HG03097 (cell line): ENCODE measurements at regions not wholly inside any gene's neighbourhood (a gene's known extent, or its start where the extent isn't known, plus 50 kb on each side); places are given as distances from the start of the nearest gene placed in this dataset.

ENCODE experiments used
- ATAC-seq: cut with Tn5 transposase; IDR thresholded peaks from one replicate; pipeline ENCODE4 v1.9.1; 2021; ENCODE audit not compliant: unreplicated experiment, low FRiP score

GRCh38 chr4:128573781-128574508 is 235.6 kb upstream of the JADE1 start:
- ATAC-seq = no peak

DNA sequence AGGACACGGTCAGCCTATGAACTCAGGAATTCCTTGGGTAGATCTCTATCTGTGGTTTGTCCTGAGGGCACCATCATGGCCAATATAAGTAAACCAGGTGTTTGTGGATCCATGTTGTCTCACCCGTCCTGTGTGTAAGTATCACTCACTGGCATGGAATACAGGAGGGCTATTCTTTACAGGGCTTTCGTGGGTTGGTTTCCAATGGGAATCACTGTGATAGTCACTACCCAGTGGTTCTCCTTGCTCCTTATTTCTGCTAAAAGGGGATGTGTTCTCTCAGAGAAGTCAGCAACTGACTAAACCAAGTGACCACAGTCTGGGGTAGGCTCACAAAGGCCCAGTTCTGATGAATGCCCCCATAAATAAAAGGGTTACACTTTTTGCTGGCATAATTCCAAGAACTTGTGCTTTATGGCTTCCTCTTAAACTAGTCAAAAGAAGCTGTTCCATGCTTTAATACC is 236.7 kb upstream of the JADE1 start:
- no peak for ATAC-seq

DNA sequence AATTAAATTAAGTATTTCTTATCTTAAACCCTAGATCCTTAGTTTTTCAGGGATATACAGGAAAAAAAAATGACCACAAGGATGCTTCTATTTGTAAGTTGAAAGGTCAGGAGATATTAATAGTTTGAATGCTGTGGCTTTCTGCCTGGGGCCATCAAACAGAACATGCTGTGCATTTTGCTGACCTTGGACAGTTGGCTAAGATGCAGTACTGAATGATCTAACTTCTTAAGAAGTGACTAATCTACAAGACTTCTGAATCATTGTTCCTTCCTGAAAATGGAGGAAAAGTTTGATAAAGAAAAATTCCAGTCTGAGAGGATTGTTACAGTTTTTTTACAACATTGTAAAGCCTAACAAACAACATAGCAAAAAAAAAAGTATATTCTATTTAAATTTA is 237.8 kb upstream of the JADE1 start:
- no peak for ATAC-seq

GRCh38 chr4:128570387-128570975 is 239.0 kb upstream of the JADE1 start:
- ATAC-seq = no peak

GRCh38 chr4:128566693-128567092 is 242.8 kb upstream of the JADE1 start:
- no peak for ATAC-seq

GRCh38 chr4:128565565-128566186 is 243.8 kb upstream of the JADE1 start:
- no peak for ATAC-seq

DNA sequence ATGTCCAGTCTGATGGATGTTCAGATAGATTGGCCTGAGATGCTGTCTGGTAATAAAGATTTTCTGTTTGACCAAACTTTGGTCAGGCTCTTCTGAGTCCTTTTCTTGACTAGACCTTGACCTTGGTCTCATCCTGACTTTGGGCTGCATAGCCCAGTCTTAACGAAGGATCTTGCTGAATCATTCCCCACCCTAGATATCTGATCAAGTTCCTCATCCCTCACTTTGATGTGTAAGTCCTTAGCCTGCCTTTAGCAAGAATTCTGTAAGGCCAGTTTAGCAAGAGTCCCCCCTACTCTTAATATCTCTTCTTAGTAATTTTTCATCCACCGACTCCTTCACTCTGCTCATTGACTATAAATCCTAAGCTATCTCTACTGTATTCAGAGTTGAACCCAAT is 244.4 kb upstream of the JADE1 start:
- ATAC-seq = no peak

DNA sequence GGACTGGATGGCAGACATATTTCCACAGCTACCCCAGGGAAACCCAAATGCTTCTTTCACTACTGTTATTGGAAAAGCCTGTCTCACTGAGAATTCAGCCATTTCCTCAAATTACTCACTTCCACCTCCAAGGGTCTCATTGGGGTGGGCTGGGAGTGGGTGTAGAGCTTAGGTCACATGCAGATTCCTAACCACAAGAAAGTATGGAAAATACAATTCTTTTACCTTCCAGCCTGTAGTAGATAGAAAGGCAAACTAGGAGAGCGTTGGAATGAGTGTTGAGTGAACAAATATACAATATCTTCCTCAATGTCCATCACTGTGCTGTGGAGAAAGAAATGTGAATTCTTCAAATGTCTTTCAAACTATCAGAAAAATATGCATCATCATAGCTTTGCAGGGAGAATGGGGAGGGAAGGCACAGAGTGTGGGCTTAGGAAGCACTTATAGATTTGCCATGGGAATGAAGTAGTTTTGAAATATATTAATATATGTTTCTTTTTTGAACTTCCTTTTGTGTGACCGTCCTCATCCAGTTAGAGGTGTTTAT is 245.3 kb upstream of the JADE1 start:
- ATAC-seq = no peak

- ATAC-seq = no peak
Measured at GRCh38 chr4:128560754-128561495, 248.6 kb upstream of the JADE1 start.

DNA sequence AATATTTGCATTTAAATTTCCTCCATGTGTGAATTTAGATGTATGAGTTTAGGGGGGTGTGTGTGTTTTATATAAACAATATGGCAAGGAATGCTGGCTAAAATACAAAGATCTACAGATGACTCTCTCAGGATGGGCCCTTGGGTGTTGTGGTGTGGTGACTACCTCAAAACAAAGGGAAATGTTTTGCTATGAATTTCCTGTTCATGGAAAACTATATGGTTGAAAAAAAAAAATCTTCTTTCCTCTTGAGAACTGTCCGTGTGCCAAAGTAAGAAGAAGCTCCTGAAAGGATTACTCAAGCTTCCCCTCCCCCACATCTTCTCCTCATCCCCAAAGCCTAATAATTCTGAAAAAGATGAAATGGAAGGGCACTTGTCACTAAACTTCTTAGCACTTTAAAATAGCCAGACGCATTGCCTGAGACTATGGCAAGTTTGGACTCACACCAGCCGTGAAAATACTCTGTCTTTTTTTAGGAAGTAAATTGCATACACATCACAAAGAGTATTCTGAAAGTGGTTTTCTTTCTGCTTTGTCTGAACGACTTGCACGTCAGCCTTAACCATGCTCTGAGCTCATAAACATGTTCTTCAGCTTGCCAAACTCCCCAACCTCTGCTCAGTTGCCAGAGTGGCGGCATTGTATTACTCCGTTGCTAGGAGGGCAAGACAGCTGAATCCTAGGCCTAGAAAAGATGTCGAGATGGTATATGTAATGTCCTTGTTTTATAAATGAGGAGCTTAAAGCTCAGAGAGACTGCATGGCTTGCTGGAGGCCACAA is 250.4 kb upstream of the JADE1 start:
- no peak for ATAC-seq

- no peak for ATAC-seq
Measured at GRCh38 chr4:128556756-128557155, 252.7 kb upstream of the JADE1 start.

GRCh38 chr4:128553686-128554515 is 255.6 kb upstream of the JADE1 start:
- ATAC-seq = no peak

GRCh38 chr4:128552586-128552907 is 257.0 kb upstream of the JADE1 start:
- no peak for ATAC-seq

- ATAC-seq = no peak
Measured at GRCh38 chr4:128551280-128551679, 258.2 kb upstream of the JADE1 start.

- peak; percentile 46 for ATAC-seq
Measured at GRCh38 chr4:128550060-128550459, 259.4 kb upstream of the JADE1 start.

- ATAC-seq = no peak
Measured at GRCh38 chr4:128549636-128550035, 259.9 kb upstream of the JADE1 start.

DNA sequence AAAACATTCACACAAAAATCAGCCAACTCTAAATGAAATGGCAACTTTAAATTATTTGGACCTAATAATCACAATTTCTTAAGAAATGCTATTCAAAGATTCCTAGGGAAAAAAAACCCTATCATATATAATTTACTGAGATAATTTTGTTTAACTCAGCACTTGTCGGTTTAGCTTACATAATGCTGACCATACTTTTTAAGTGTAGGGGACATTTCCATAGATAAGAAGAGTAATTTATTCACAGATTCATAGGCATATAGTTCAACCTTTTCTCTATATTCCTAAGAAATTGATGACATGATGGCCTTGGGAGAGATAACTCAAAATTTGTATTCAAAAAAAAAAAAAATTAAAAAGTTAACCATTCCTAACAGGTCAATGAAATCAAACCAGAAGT is 260.8 kb upstream of the PGRMC2 start:
- ATAC-seq = no peak

- ATAC-seq = no peak
Measured at GRCh38 chr4:128544272-128544671, 256.7 kb upstream of the PGRMC2 start.

DNA sequence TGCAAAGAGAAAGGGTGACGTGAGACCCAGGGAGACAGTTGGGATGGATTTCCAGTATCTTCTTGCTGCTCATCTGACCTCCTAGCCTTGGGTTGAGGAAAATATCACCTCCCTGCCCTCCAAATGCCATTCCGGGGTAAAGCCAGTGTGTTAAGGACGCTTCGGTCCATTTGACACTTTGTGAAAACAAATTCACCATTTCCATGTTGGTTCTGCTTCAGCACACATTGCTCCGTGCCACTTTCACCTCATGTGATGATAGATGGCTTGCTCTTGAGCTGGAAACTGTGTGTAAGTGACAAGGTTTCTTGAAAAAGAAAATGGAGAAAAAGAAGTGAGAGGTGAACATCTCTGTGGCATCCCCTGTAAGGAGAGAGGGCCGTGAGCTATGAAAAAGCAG is 256.1 kb upstream of the PGRMC2 start:
- ATAC-seq = no peak

GRCh38 chr4:128542047-128542446 is 254.4 kb upstream of the PGRMC2 start:
- no peak for ATAC-seq
